HepG2 (cell line): ENCODE measurements at regions not wholly inside any gene's neighbourhood (a gene's known extent, or its start where the extent isn't known, plus 50 kb on each side); places are given as distances from the start of the nearest gene placed in this dataset.

Source experiments
- ATAC-seq: fragments of 200-7000 bp; cut with Tn5 transposase; 3 replicates; pipeline ENCODE4 v1.9.1; 2020; ENCODE audit warnings: mild to moderate bottlenecking, moderate library complexity
- BruUV-seq: library from RNA; stranded (reverse); fragments of 400-500 nt; replicated peaks from 2 replicates; lab custom pipeline; 2021; lab: Mats Ljungman, UMichigan
- CTCF ChIA-PET: fragments of 300-600 bp; formaldehyde crosslinking; extraction: SDS; loops from one replicate; lab custom pipeline; 2021; ENCODE audit warnings: low total read pairs, inconsistent platforms, low intra/inter-chr PET ratio; lab: Yijun Ruan, JAX
- POLR2A ChIA-PET: fragments of 350-600 bp; sonication (Branson Sonifier 250); formaldehyde crosslinking; loops from one replicate; lab custom pipeline; 2020; ENCODE audit warnings: antibody characterized with exemption, inconsistent platforms; lab: Yijun Ruan, JAX
- DNase-seq: peaks from one replicate; pipeline ENCODE4 v3.0.0-alpha.2; 2015; ENCODE audit warnings: low spot score
- FAIRE-seq: peaks from 3 replicates; lab custom pipeline; 2011; peaks lifted over from hg19 to GRCh38; lab: Jason Lieb, UNC
- H2AFZ ChIP-seq: one replicate; pipeline ENCODE4 v1.6.1; 2011; ENCODE audit warnings: low read length, inconsistent platforms
- H3K27ac ChIP-seq: fragments of 300-600 bp; 3 replicates; pipeline ENCODE4 v1.8.0; 2011; ENCODE audit warnings: mixed run types, mild to moderate bottlenecking, mixed read lengths, low read length, inconsistent platforms; ENCODE audit not compliant: insufficient read depth; ENCODE audit errors: extremely low read length
- H3K27me3 ChIP-seq, 2 experiments: fragments of 200-600 bp in 1 of 2; 2 replicates in 1 of 2; 3 replicates in 1 of 2; pipeline versions ENCODE4 v1.6.0 to v1.8.0; 2011; ENCODE audit warnings: low read length in 2 of 2, mild to moderate bottlenecking in 2 of 2, moderate library complexity in 2 of 2, inconsistent platforms in 1 of 2; ENCODE audit not compliant: insufficient read depth in 2 of 2, control insufficient read depth in 1 of 2
- H3K36me3 ChIP-seq, 2 experiments: fragments of 200-600 bp in 1 of 2; replicated peaks in 1 of 2; 2 replicates in 1 of 2; 3 replicates in 1 of 2; pipeline versions ENCODE4 v1.5.1 to v1.8.0; 2011; ENCODE audit warnings: low read length in 2 of 2, inconsistent platforms in 1 of 2; ENCODE audit not compliant: insufficient read depth in 2 of 2, control insufficient read depth in 1 of 2
- H3K4me1 ChIP-seq: 2 replicates; pipeline ENCODE4 v1.5.1; 2012; ENCODE audit warnings: low read length, inconsistent platforms; ENCODE audit not compliant: insufficient read depth
- H3K4me2 ChIP-seq: 2 replicates; pipeline ENCODE4 v1.6.0; 2011; ENCODE audit warnings: low read depth, low read length, inconsistent platforms
- H3K4me3 ChIP-seq, 3 experiments: fragments of 200-600 bp in 1 of 3; sonication (generic), shearing (Covaris generic) in 1 of 3; replicated peaks in 1 of 3; 2 replicates each; pipeline ENCODE4 v1.5.1; 2011 to 2016; ENCODE audit warnings: low read length in 3 of 3, inconsistent platforms in 2 of 3, low read depth in 2 of 3, mild to moderate bottlenecking in 2 of 3, control low read depth in 1 of 3, mixed read lengths in 1 of 3; ENCODE audit not compliant: insufficient read depth in 1 of 3
- H3K79me2 ChIP-seq: one replicate; pipeline ENCODE4 v1.6.1; 2011; ENCODE audit warnings: low read length, inconsistent platforms; ENCODE audit not compliant: insufficient read depth
- H3K9ac ChIP-seq: 2 replicates; pipeline ENCODE4 v1.6.0; 2011; ENCODE audit warnings: mild to moderate bottlenecking, low read depth, low read length, inconsistent platforms; ENCODE audit not compliant: insufficient read depth
- H3K9me3 ChIP-seq: 2 replicates; pipeline ENCODE4 v1.5.1; 2012; ENCODE audit warnings: mild to moderate bottlenecking, low read length
- H4K20me1 ChIP-seq: 2 replicates; pipeline ENCODE4 v1.6.0; 2011; ENCODE audit warnings: inconsistent platforms, mild to moderate bottlenecking, low read length, moderate library complexity; ENCODE audit not compliant: insufficient read depth
- CREB3 ChIP-seq: sonication (generic); formaldehyde crosslinking; IDR thresholded peaks from 2 replicates; pipeline ENCODE4 v1.5.0; 2020; ENCODE audit warnings: missing genetic modification reagents
- DNMT3B ChIP-seq: conservative IDR thresholded peaks from 2 replicates; pipeline ENCODE4 v1.6.1; 2016; ENCODE audit warnings: missing biosample characterization, control low read depth
- HIC2 ChIP-seq: sonication (generic); formaldehyde crosslinking; IDR thresholded peaks from 2 replicates; pipeline ENCODE4 v1.9.0; 2022; ENCODE audit warnings: low read depth, missing genetic modification reagents
- MAFF ChIP-seq: IDR thresholded peaks from 2 replicates; pipeline ENCODE4 v1.6.1; 2011; ENCODE audit warnings: low read depth, low read length, improper control_type of control experiment
- MAFK ChIP-seq, 2 experiments: IDR thresholded peaks in 1 of 2; conservative IDR thresholded peaks in 1 of 2; 2 replicates each; pipeline ENCODE4 v1.6.1; 2011; ENCODE audit warnings: improper control_type of control experiment in 2 of 2, low read length in 2 of 2
- PHF8 ChIP-seq: sonication (generic); formaldehyde crosslinking; IDR thresholded peaks from 2 replicates; pipeline ENCODE4 v1.5.0; 2020; ENCODE audit warnings: missing genetic modification reagents
- SMARCC2 ChIP-seq: fragments of 450-650 bp; IDR thresholded peaks from 2 replicates; pipeline ENCODE4 v1.6.1; 2017; ENCODE audit warnings: antibody characterized with exemption, mild to moderate bottlenecking
- TOE1 ChIP-seq: sonication (generic); formaldehyde crosslinking; IDR thresholded peaks from 2 replicates; pipeline ENCODE4 v1.4.0; 2020; ENCODE audit warnings: mild to moderate bottlenecking, missing genetic modification reagents
- ZBTB8A ChIP-seq: sonication (generic); formaldehyde crosslinking; IDR thresholded peaks from 2 replicates; pipeline ENCODE4 v1.4.0; 2020; ENCODE audit warnings: mild to moderate bottlenecking, low read depth, missing genetic modification reagents, borderline replicate concordance
- ZNF350 ChIP-seq: sonication (generic); formaldehyde crosslinking; IDR thresholded peaks from 2 replicates; pipeline ENCODE4 v1.4.0; 2020; ENCODE audit warnings: mild to moderate bottlenecking, low read depth, missing genetic modification reagents, borderline replicate concordance
- ZNF784 ChIP-seq: sonication (generic); formaldehyde crosslinking; IDR thresholded peaks from 2 replicates; pipeline ENCODE4 v1.5.1; 2020; ENCODE audit warnings: missing genetic modification reagents, mild to moderate bottlenecking, borderline replicate concordance
- WGBS: methylation state at CpG from one replicate; pipeline ENCODE4 v1.1.6; 2017; ENCODE audit warnings: low lambda C conversion rate; 5-methylcytosine and 5-hydroxymethylcytosine counted together
- in situ Hi-C: cut with HindIII; loops from 2 replicates; pipeline ENCODE4 v1.10.0; 2017; ENCODE audit warnings: low pct_unique_long_range_greater_than_20kb; ENCODE audit not compliant: extremely low pct_ligation_motif_present
- intact Hi-C: fragments of 100-400 bp; cut with micrococcal nuclease; formaldehyde crosslinking; loops from one replicate; pipeline ENCODE4 v1.10.0; 2022; ENCODE audit not compliant: unreplicated experiment

GRCh38 chr3:144762091-144762490, 790.5 kb downstream of the DIPK2A start:
- Histone ChIP-seq H3K4me1 (no peaks in the 10 kb centered on the region), H3K36me3 (no peaks in the 10 kb centered on the region), H3K79me2 (no peaks in the 10 kb centered on the region), H3K9me3 (no peaks in the 10 kb centered on the region), H3K27me3 (no peaks in the 10 kb centered on the region; a peak in 1 of 5 replicates), H3K27ac (no peak overlapping the region), H3K9ac (no peak overlapping the region), H2AFZ (no peak overlapping the region), H3K4me3 (no peak overlapping the region), H4K20me1 (no peaks in the 10 kb centered on the region), H3K4me2 (no peak overlapping the region)
- ChIA-PET POLR2A (no interaction called here), CTCF (no interaction called here)
- intact Hi-C loops = no loop called here
- TF ChIP-seq PHF8 (no peak), CREB3 (CRISPR knock-in tag) (no peak), ZBTB8A (CRISPR knock-in tag) (no peak), ZNF784 (no peak), MAFK (conservative IDR thresholded peaks at IDR 0.05 in 1 of 2, IDR thresholded peaks at IDR 0.05 in 1 of 2; ENCODE audit: low read length in 2 of 2) (peak; percentile 85 to 93), HIC2 (CRISPR knock-in tag) (no peak), MAFF (peak; percentile 91), SMARCC2 (no peak), TOE1 (CRISPR knock-in tag) (no peak), ZNF350 (CRISPR knock-in tag) (no peak), DNMT3B (CRISPR knock-in tag) (no peak)
- no TSS peak for BruUV-seq
- WGBS = 0% methylated on average over 1 of the region's 1 CpG
- FAIRE-seq (no peak), DNase-seq (no peak), ATAC-seq (no peak)
- in situ Hi-C loops = loop anchor here (25.0 kb wide), 1 partner anchor 875 kb away; no protein-coding TSS in a partner anchor
